Lower lobe of right lung (tissue), 2 donors: ENCODE measurements at regions not wholly inside any gene's neighbourhood (a gene's known extent, or its start where the extent isn't known, plus 50 kb on each side); places are given as distances from the start of the nearest gene placed in this dataset.

ENCODE experiments used
- ATAC-seq, 2 donors: fragments of 200-7000 bp; cut with Tn5 transposase; one replicate each; pipeline ENCODE4 v1.9.1; 2020 to 2022; ENCODE audit warnings: mild to moderate bottlenecking in 2 of 2, moderate library complexity in 2 of 2
- DNase-seq: peaks from one replicate; pipeline ENCODE4 v3.0.0-alpha.2; 2020
- H3K27ac ChIP-seq: fragments of 200-600 bp; one replicate; pipeline ENCODE4 v1.8.0; 2022
- H3K27me3 ChIP-seq: fragments of 200-600 bp; one replicate; pipeline ENCODE4 v1.8.0; 2022; ENCODE audit warnings: low read depth
- H3K36me3 ChIP-seq: fragments of 200-600 bp; one replicate; pipeline ENCODE4 v1.8.0; 2022; ENCODE audit warnings: mild to moderate bottlenecking
- H3K4me1 ChIP-seq: fragments of 200-600 bp; one replicate; pipeline ENCODE4 v1.8.0; 2022
- H3K4me3 ChIP-seq: fragments of 200-600 bp; one replicate; pipeline ENCODE4 v1.8.0; 2022; ENCODE audit warnings: mild to moderate bottlenecking
- H3K9me3 ChIP-seq: fragments of 200-600 bp; one replicate; pipeline ENCODE4 v1.8.0; 2022
- CTCF ChIP-seq: fragments of 200-600 bp; IDR thresholded peaks from one replicate; pipeline ENCODE4 v1.8.0; 2022; ENCODE audit warnings: antibody characterized with exemption, mild to moderate bottlenecking
- intact Hi-C: fragments of 100-400 bp; cut with DNase I; formaldehyde crosslinking; loops from one replicate; pipeline ENCODE4 v1.11.0; 2022
- donor health status: DM: no; HTN: yes; CAD: no; lungs with severe emphysema.

- Histone ChIP-seq H3K27ac (no peak overlapping the region), H3K4me3 (no peak overlapping the region), H3K36me3 (no peaks in the 10 kb centered on the region), H3K4me1 (peaks cover 12% of the 10 kb centered on the region), H3K9me3 (no peaks in the 10 kb centered on the region), H3K27me3 (no peaks in the 10 kb centered on the region)
- no peak for DNase-seq
- TF ChIP-seq CTCF = no peak
- intact Hi-C loops = no loop called here
- ATAC-seq = no peak
These were observed 114.7 kb downstream of the C1D start for GRCh38 chr2:67948057-67948456.

DNA sequence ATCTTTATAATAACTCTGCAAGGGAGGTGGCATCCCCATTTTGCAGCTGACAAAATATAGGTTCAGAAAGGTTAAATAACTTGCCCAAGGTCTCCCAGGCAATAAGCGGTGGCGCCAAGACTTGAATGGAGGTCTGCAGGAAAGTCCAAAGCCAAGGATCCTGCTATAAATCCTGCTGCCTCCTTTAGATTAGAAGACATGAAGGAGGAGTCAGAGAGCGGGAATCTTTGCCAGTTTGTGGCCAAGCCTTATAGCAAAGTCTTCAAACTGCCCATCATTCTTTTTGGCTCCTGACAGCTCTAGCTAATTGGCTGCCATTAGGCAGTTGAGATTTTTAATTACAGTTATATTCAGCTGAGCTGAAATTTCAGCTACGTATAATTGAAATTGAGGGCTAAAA is 114.3 kb downstream of the C1D start:
- DNase-seq (no peak), ATAC-seq (no peak)
- Histone ChIP-seq H3K27me3 (no peaks in the 10 kb centered on the region), H3K36me3 (no peaks in the 10 kb centered on the region), H3K4me3 (no peak overlapping the region), H3K9me3 (no peaks in the 10 kb centered on the region), H3K27ac (no peak overlapping the region), H3K4me1 (peaks cover 12% of the 10 kb centered on the region)
- no peak for TF ChIP-seq CTCF
- intact Hi-C loops = no loop called here

DNA sequence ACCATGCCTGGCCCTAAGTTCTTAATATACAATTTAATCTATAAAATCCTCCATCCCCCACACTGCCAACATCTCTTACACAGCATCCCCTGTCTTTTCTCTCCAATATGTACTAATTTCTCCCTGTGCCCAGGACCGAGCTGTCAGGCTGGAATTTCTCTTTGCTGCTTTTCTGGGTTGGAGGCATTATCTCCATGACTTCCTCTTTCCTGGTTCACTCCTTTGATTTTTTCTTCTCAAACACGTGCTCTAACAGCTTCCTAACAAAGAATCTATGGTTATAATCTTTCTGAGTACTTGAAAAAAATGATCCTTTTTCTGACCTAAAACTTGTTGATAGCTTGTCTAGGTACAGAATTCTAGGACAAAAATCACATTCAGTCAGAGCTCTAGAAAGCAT is 112.8 kb downstream of the C1D start:
- no peak for DNase-seq
- Histone ChIP-seq H3K9me3 (no peaks in the 10 kb centered on the region), H3K36me3 (no peaks in the 10 kb centered on the region), H3K4me1 (peaks cover 23% of the 10 kb centered on the region), H3K4me3 (no peak overlapping the region), H3K27me3 (no peaks in the 10 kb centered on the region), H3K27ac (no peak overlapping the region)
- no peak for TF ChIP-seq CTCF
- intact Hi-C loops = no loop called here
- no peak for ATAC-seq

DNA sequence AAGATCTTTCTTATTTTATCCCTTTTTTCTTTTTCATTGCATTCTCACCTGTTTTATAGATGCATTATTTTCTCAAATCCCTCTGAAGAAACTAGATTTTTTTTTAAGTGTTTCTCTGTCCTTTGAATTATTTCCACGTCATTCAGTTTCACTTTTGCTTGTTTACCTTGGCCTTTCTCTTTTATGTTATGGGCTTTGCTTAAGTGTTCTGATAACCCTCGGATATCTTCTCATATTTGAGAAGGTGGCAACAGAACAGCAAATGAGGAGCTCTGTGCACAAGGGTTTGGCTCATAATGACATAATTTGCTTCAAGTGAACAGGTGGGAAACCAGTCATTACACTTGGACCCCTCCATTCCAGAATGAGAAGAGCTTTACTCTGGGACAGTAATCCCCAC is 111.9 kb downstream of the C1D start:
- H3K27me3 ChIP-seq = no peaks in the 10 kb centered on the region
- no peak overlapping the region for H3K4me3 ChIP-seq
- intact Hi-C loops = no loop called here
- DNase-seq = no peak
- peaks cover 24% of the 10 kb centered on the region for H3K4me1 ChIP-seq
- ATAC-seq = no peak
- H3K36me3 ChIP-seq = no peaks in the 10 kb centered on the region
- H3K27ac ChIP-seq = no peak overlapping the region
- no peak for TF ChIP-seq CTCF
- no peaks in the 10 kb centered on the region for H3K9me3 ChIP-seq

DNA sequence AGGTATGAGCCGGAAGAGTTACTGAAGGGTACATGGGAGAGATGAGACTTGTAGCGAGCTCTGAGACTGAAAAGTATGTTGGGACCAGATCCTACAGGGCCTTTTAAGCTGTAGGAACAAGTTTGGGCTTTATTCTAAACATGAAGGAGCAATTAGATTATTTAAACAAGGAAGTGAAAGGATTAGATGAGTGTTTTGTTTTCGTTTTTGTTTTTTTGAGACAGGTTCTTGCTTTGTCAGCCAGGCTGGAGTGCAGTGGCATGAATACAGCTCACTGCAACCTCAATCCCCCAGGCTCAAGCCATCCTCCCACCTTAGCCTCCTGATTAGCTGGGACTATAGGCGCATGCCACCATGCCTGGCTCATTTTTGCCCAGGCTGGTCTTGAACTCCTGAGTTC is 110.7 kb downstream of the C1D start:
- intact Hi-C loops = no loop called here
- no peak for TF ChIP-seq CTCF
- no peaks in the 10 kb centered on the region for H3K9me3 ChIP-seq
- H3K4me3 ChIP-seq = no peak overlapping the region
- no peaks in the 10 kb centered on the region for H3K36me3 ChIP-seq
- peaks cover 24% of the 10 kb centered on the region for H3K4me1 ChIP-seq
- ATAC-seq (no peak), DNase-seq (no peak)
- no peak overlapping the region for H3K27ac ChIP-seq
- H3K27me3 ChIP-seq = no peaks in the 10 kb centered on the region
